ENCODE measurements at regions not wholly inside any gene's neighbourhood (a gene's known extent, or its start where the extent isn't known, plus 50 kb on each side); places are given as distances from the start of the nearest gene placed in this dataset.

- no peak for DNase-seq (ENCODE audit: low spot score)
Observed at GRCh38 chr4:123455360-123455759, 58.8 kb downstream of the SPRY1 start.

GRCh38 chr4:123462007-123462406 lies 65.4 kb downstream of the SPRY1 start:
- no peak for DNase-seq (ENCODE audit: low spot score)

DNA sequence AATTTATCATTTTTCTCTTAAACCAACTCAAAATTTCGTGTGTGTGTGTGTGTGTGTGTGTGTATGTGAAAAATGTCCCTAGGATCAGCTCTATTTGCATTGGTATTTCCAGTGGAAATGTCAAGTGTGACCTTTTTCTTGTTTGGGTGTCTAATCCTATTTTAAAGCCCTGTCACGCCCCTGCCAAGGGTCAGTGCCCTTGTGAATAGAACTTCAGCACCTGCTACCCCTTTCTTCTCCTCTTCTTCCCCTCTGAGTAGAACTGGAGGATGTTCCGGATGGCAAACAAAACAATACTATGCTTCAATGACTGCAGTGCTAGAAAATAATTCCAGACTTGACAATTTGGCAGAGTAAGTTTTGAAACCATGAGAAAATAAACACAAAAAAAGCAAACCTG lies 67.3 kb downstream of the SPRY1 start:
- no peak for DNase-seq (ENCODE audit: low spot score)

- no peak for DNase-seq (ENCODE audit: low spot score)
Observed at GRCh38 chr4:123465416-123465815, 68.8 kb downstream of the SPRY1 start.

DNA sequence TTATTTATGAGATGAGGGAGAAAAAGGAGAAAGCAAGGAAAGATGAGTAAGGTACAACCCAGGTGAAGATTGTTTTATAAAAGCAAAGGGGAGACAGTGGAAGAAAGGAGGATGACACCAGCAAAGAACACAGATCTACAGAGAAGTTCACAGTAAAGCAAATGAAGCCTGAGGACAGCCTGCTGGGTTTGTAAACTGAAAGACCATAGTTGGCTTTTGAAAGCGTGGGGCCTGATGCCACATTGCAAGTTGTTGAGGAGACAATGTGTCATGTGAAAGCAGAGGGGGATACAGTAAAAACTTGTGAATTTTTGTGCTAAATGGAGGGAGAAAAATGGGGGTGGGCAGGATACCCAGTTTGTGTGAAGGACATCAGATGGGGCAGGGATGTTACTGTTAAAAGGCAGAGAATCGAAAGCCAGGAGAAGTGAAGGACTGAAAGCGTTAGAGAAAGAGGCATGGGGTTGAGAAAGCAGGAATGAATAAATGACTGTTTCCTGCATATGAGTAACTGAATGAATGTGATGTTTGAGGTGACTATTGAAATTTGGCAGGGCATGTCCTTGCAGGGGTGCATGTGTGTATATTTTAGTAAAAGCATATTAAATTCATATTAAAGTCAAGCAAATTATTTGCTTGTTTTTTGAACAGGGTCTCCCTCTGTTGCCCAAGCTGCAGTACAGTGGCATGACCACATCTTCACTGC lies 69.6 kb downstream of the SPRY1 start:
- no peak for DNase-seq (ENCODE audit: low spot score)

GRCh38 chr4:123468479-123469031 lies 72.0 kb downstream of the SPRY1 start:
- no peak for DNase-seq (ENCODE audit: low spot score)

- DNase-seq (ENCODE audit: low spot score), result no peak
Observed at GRCh38 chr4:123469245-123469644, 72.7 kb downstream of the SPRY1 start.

- no peak for DNase-seq (ENCODE audit: low spot score)
Observed at GRCh38 chr4:123469696-123470095, 73.1 kb downstream of the SPRY1 start.

DNA sequence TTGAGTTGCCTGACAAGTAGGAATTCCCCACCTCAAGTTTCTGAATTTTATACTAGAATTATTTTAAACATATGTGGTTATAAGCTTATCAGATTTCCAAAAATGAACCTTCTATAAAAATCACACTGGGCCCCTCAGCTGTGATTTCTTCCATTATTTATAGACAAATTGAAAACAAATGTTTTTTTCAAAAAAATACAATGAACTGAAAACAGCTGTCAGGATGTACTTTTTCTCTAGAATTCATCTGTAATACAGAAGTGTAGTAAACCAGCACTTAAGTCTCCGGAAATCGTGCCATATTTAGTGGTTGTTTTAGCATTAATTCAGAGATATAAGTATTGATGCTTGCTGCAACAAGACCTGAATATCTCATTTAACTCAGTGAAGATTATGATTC lies 74.0 kb downstream of the SPRY1 start:
- no peak for DNase-seq (ENCODE audit: low spot score)

GRCh38 chr4:123471655-123472369 lies 75.2 kb downstream of the SPRY1 start:
- DNase-seq (ENCODE audit: low spot score), result no peak

DNA sequence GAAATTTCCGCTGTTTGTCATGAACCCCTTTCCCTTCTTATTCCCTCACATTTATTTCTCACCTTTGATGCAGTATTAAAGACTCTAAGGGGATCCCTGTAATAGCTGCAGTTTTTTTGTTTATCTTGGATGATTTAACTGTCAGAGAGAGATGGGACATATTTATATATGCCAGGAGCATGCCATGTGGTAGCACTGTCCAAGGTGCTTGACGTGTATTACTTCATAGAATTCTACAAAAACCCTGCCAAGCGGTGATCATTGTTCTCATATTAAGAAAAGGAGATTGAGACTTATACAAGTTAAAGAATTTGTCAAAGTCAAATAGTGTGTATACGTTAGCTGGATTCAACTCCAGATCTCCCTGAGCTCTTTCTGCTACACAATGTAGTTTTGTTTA lies 78.2 kb downstream of the SPRY1 start:
- DNase-seq (ENCODE audit: low spot score), result no peak

DNA sequence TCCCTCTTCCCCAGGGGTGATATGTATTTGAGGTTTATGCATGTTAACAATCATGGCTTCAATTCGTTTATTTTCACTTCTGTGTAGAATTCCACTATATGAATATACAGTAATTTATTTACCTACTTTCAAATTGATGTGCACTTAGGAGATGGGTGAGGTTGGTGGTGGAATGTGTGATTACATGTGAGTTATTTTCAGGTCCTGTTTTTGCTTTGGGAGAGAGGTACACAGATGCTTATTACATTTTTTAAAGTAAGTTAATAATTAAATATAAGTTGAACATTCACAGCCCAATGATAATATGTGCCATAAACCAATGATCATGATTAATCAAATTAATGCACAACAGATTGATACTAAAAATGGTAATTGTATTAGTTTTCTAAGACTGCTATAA lies 79.5 kb downstream of the SPRY1 start:
- no peak for DNase-seq (ENCODE audit: low spot score)

GRCh38 chr4:123477711-123478209 lies 81.2 kb downstream of the SPRY1 start:
- peak; percentile 18 for DNase-seq (ENCODE audit: low spot score)

DNA sequence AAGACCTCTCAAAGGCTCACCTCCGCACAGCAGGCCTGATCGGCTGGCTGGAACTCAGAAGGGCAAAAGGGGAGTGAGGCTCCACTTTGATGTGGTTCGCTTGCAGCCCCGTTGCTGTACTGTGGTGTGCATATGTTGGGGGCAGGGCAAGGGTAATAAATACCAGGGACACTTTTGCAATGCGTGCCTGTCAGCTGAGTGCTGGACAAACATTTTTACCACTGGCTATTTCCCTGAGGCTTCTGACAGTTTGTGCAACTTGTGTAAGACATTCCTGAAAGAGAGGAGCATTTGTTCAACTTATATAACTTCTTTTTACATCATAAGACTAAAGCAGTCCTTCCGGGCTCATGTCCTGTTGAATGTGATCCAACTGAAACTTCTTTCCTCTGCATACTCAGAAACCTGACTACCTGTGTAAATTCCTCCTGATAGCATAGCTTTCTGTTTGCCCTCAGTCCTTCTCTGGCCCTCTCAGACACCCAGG lies 82.3 kb downstream of the SPRY1 start:
- peak; percentile 50 for DNase-seq (ENCODE audit: low spot score)

DNA sequence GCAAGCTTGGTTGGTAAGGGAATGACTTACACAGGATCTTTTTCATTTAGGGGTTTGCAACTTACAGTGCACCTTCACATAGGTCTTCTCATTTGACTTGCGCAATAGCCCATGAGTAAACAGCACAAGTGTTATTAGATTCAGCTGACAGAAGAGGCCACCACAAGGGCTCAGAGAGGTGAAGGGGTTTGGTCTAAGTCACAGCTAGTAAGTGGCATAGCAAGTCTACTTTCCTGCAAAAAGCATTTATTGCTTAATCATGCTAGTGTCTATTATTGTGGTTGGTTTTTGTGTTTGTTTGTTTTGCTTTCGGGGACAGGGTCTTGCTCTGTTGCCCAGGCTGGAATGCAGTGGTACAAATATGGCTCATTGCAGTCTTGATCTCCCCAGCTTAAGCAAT lies 83.3 kb downstream of the SPRY1 start:
- peak; percentile 41 for DNase-seq (ENCODE audit: low spot score)

- DNase-seq (ENCODE audit: low spot score), result no peak
Observed at GRCh38 chr4:123480706-123481418, 84.3 kb downstream of the SPRY1 start.

- no peak for DNase-seq (ENCODE audit: low spot score)
Observed at GRCh38 chr4:123481717-123482116, 85.1 kb downstream of the SPRY1 start.

DNA sequence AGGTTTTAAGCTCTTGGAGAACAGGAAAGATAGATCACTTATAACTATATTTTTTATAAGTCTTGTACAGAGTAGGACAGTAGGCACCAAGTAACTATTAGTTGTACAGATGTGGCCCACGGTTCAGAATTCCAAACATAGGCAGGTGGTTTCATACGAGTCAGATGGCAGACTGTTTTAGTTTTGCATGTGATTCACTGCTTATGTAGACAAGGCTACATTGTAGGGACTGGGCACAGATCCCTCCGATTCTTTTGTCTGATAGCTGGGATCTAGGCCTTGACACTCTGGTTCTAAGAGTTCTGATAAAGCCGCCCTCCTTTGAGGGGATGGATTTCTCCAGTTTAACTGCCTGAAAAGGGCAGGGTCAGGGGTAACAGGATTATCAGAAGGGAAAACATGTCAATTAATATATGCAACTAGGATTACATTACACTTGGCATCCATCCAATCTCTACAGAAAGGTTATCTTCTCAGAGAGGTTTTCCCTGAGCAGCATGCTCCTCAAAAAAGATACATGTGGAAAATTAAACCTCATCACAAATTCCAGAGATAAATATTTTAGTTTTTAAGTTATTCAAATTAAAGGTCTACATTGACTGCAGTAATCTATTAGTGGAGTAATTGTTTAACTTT lies 87.8 kb downstream of the SPRY1 start:
- no peak for DNase-seq (ENCODE audit: low spot score)

- no peak for DNase-seq (ENCODE audit: low spot score)
Observed at GRCh38 chr4:123485601-123486000, 89.0 kb downstream of the SPRY1 start.

DNA sequence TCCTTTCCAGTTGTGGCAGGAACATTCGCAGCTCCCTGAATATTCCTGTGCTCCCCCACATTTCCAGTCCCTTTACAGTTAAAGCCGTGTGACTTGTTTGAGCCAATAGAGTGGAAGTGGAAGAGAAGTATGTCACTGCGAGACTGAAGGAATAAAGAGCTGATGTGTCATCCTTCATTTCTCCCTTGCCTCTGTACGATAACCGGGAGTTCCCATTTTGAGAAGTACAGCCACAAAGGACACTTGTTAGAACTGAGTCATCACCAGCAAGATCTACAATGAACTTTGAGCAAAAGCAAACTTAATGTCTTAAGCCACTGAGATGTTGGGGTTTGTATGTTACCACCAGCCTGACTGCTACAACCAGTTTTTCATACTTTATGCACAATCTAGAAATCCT lies 92.3 kb downstream of the SPRY1 start:
- no peak for DNase-seq (ENCODE audit: low spot score)

DNA sequence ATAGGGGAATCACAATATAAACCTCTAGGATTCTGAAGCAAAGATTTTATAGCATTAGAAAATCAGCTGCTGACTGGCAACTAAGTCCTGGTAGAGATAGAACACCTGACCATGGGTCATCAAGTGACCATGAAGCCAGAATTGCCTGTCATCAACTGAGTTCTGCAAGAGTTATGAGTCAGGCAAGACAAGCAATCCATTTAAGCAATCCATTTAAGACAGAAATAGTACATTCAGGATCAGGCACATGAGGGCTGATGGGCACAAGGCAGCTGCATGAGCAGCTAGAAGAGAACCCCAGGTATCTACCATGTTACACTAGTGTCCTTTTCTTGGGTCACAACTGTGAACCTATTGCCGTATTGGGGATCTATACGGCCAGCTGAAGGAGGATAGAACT lies 98.9 kb downstream of the SPRY1 start:
- no peak for DNase-seq (ENCODE audit: low spot score)

GRCh38 chr4:123496421-123496820 lies 99.8 kb downstream of the SPRY1 start:
- no peak for DNase-seq (ENCODE audit: low spot score)
